ENCODE measurements at regions not wholly inside any gene's neighbourhood (a gene's known extent, or its start where the extent isn't known, plus 50 kb on each side); places are given as distances from the start of the nearest gene placed in this dataset.

DNA sequence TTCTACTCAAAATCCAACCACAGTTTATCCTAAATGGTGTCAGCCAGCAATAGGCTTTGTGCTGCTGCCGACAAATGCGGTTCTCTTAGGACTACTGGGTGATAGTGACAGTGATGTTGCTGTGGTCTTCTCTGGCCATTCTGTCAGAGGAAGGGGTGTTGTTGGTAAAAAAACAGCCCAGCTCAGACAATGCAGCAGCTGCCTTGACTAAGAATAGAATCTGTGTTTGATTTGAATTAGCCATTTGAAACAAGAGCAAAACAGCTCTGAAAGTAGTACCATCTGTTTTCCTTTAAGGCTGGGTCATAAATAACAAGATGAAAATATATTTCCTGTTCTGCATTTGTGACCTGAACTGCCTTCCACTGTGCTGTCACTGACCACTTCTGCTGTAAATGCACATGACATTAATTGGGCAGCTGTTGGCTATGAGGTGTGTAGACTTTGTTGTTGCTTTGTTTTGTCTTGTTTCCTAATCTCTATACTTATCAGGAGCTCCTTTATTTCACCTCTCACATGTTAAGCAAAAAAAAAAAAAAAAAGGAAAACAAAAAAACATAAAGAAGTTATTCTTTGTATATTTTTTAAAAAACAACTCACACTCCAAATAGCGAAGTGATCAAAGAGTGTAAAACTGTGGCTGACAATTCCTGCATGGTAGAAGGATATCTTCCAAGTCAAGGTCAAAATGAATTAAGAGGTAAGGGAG lies 497.8 kb upstream of the ARID1B start:
- ATAC-seq, result peak; percentile 91

DNA sequence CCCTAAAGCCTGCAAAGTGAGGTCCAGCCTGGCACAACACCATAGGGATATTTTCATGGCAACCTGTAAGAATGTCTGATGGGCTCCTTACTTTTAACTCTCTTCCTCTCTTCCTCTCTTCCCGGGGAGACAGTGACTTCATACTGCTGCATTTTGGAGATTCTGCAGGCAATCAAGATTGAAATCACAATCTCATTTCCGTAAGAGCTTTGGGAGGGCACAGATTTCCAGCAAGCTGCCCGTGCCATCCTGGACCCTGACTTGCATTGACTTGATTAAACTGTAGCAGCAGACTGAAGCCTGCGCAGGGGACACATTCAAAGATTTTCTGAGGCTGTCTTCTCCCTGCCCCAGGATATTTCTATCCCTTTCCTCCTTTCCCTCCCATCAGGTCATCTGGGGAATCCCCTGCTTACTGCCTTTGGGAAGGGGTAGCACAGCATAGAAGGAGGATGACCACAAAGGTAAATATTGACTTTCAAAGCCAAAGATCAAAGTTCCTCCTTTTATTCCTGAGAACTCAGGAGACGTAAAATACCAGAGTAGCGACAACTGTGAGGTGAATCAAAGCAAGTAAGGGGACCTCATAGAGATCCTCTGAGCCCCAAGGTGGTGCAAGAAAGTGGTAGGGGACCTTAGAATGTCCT lies 504.0 kb upstream of the ARID1B start:
- TF ChIP-seq PPARA (CRISPR knock-in tag; IDR thresholded peaks at IDR 0.05; ENCODE audit: borderline replicate concordance), result no peak
- no peak for TF ChIP-seq ZNF70 (CRISPR knock-in tag; IDR thresholded peaks at IDR 0.05)
- TF ChIP-seq SNAI2 (CRISPR knock-in tag; IDR thresholded peaks at IDR 0.05), result no peak
- TF ChIP-seq ZNF8 (CRISPR knock-in tag; IDR thresholded peaks at IDR 0.05), result no peak
- no peak for TF ChIP-seq ZC3H10 (CRISPR knock-in tag; IDR thresholded peaks at IDR 0.05)
- TF ChIP-seq ZNF565 (CRISPR knock-in tag; conservative IDR thresholded peaks at IDR 0.05; ENCODE audit: low read depth), result no peak
- TF ChIP-seq ESRRG (CRISPR knock-in tag; IDR thresholded peaks at IDR 0.05), result no peak
- no peak for TF ChIP-seq RARB (CRISPR knock-in tag; IDR thresholded peaks at IDR 0.05)
- no peak for TF ChIP-seq GLIS3 (CRISPR knock-in tag; IDR thresholded peaks at IDR 0.05)
- no peak for TF ChIP-seq CSDC2 (CRISPR knock-in tag; IDR thresholded peaks at IDR 0.05)
- no peak for TF ChIP-seq TOX (CRISPR knock-in tag; IDR thresholded peaks at IDR 0.05; ENCODE audit: borderline replicate concordance)
- TF ChIP-seq, protein P1, sequence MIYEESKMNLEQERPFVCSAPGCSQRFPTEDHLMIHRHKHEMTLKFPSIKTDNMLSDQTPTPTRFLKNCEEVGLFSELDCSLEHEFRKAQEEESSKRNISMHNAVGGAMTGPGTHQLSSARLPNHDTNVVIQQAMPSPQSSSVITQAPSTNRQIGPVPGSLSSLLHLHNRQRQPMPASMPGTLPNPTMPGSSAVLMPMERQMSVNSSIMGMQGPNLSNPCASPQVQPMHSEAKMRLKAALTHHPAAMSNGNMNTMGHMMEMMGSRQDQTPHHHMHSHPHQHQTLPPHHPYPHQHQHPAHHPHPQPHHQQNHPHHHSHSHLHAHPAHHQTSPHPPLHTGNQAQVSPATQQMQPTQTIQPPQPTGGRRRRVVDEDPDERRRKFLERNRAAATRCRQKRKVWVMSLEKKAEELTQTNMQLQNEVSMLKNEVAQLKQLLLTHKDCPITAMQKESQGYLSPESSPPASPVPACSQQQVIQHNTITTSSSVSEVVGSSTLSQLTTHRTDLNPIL (CRISPR knock-in tag; IDR thresholded peaks at IDR 0.05; ENCODE audit: low read depth), result no peak
- no peak for ATAC-seq

More for the DNA sequence above, 497.8 kb upstream of the ARID1B start:
- TF ChIP-seq, protein P2, sequence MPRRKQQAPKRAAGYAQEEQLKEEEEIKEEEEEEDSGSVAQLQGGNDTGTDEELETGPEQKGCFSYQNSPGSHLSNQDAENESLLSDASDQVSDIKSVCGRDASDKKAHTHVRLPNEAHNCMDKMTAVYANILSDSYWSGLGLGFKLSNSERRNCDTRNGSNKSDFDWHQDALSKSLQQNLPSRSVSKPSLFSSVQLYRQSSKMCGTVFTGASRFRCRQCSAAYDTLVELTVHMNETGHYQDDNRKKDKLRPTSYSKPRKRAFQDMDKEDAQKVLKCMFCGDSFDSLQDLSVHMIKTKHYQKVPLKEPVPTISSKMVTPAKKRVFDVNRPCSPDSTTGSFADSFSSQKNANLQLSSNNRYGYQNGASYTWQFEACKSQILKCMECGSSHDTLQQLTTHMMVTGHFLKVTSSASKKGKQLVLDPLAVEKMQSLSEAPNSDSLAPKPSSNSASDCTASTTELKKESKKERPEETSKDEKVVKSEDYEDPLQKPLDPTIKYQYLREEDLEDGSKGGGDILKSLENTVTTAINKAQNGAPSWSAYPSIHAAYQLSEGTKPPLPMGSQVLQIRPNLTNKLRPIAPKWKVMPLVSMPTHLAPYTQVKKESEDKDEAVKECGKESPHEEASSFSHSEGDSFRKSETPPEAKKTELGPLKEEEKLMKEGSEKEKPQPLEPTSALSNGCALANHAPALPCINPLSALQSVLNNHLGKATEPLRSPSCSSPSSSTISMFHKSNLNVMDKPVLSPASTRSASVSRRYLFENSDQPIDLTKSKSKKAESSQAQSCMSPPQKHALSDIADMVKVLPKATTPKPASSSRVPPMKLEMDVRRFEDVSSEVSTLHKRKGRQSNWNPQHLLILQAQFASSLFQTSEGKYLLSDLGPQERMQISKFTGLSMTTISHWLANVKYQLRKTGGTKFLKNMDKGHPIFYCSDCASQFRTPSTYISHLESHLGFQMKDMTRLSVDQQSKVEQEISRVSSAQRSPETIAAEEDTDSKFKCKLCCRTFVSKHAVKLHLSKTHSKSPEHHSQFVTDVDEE (CRISPR knock-in tag; IDR thresholded peaks at IDR 0.05), result peak; percentile 93; the same call in 1 of the 2 replicates
- TF ChIP-seq TCF4 (CRISPR knock-in tag; IDR thresholded peaks at IDR 0.05; ENCODE audit: borderline replicate concordance), result peak; percentile 97
- no peak for TF ChIP-seq ZFP30 (CRISPR knock-in tag; IDR thresholded peaks at IDR 0.05)
- no peak for TF ChIP-seq BACH2 (CRISPR knock-in tag; IDR thresholded peaks at IDR 0.05; ENCODE audit: borderline replicate concordance)
- peak; percentile 39; the same call in 1 of the 2 replicates for TF ChIP-seq ISL1 (CRISPR knock-in tag; IDR thresholded peaks at IDR 0.05)
- TF ChIP-seq, protein P3, sequence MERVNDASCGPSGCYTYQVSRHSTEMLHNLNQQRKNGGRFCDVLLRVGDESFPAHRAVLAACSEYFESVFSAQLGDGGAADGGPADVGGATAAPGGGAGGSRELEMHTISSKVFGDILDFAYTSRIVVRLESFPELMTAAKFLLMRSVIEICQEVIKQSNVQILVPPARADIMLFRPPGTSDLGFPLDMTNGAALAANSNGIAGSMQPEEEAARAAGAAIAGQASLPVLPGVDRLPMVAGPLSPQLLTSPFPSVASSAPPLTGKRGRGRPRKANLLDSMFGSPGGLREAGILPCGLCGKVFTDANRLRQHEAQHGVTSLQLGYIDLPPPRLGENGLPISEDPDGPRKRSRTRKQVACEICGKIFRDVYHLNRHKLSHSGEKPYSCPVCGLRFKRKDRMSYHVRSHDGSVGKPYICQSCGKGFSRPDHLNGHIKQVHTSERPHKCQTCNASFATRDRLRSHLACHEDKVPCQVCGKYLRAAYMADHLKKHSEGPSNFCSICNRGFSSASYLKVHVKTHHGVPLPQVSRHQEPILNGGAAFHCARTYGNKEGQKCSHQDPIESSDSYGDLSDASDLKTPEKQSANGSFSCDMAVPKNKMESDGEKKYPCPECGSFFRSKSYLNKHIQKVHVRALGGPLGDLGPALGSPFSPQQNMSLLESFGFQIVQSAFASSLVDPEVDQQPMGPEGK (CRISPR knock-in tag; IDR thresholded peaks at IDR 0.05; ENCODE audit: borderline replicate concordance), result no peak
- TF ChIP-seq ZNF565 (CRISPR knock-in tag; conservative IDR thresholded peaks at IDR 0.05; ENCODE audit: low read depth), result 0 out of 2 replicates have a peak, but pooled peaks have one; percentile 47

DNA sequence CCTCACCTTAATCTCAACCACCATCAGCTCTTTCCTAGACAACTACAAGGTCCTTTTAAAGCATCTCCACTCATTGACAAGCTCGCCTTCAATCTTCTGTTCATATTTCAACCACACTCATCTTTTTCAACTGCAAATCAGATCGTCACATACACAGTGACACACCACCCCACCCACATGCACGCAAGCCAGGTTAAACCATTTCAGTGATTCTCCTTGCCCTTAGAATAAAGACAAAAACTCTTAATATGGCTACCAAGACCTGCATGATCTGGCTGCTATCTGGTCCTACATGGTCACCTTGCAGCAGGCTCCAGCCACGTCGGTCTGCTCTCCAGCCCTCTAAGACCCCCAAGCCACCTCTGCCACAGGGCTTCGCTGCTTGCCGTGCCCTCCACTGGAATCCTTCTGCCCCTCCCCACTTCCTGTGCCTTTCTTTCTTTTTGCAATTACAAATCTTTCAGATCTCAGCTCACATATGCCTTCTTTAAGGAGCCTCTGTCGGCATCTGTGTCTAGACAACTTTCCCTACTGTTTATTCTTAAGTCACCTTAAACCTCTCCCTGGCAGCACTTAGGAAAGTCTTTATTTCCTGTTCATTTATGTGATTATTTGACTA lies 507.3 kb upstream of the ARID1B start:
- no peak for TF ChIP-seq RARB (CRISPR knock-in tag; IDR thresholded peaks at IDR 0.05)
- no peak for TF ChIP-seq ARNTL (CRISPR knock-in tag; IDR thresholded peaks at IDR 0.05; ENCODE audit: borderline replicate concordance, low read depth)
- TF ChIP-seq, protein P3 (CRISPR knock-in tag; IDR thresholded peaks at IDR 0.05; ENCODE audit: borderline replicate concordance), result no peak
- TF ChIP-seq ZFP3 (CRISPR knock-in tag; IDR thresholded peaks at IDR 0.05), result no peak
- no peak for ATAC-seq
